Pancreas (tissue), 10 donors: ENCODE measurements at regions not wholly inside any gene's neighbourhood (a gene's known extent, or its start where the extent isn't known, plus 50 kb on each side); places are given as distances from the start of the nearest gene placed in this dataset.

Experiments
- ATAC-seq, 4 donors: fragments of 200-7000 bp; cut with Tn5 transposase; one replicate each; pipeline versions ENCODE4 v1.8.0 to v1.9.1; 2020; ENCODE audit warnings: mild to moderate bottlenecking in 4 of 4, moderate library complexity in 4 of 4
- DNase-seq, 6 donors: peaks; one replicate each; pipeline ENCODE4 v3.0.0-alpha.2; 2020
- FAIRE-seq: peaks from 2 replicates; lab custom pipeline; 2012; peaks lifted over from hg19 to GRCh38; lab: Jason Lieb, UNC
- H3K27ac ChIP-seq, 4 donors: fragments of 200-600 bp; sonication (generic); 1 replicate in 3 of 4; 2 replicates in 1 of 4; pipeline versions ENCODE4 v1.5.0 to v1.8.0; 2020
- H3K27me3 ChIP-seq, 4 donors: fragments of 200-600 bp; one replicate each; pipeline ENCODE4 v1.8.0; 2021
- H3K36me3 ChIP-seq, 3 donors: fragments of 200-600 bp; sonication (generic) in 1 of 3; one replicate each; pipeline versions ENCODE4 v1.5.0 to v1.8.0; 2020 to 2021
- H3K4me1 ChIP-seq, 3 donors: fragments of 200-600 bp; one replicate each; pipeline ENCODE4 v1.8.0; 2021
- H3K4me3 ChIP-seq, 4 donors: fragments of 200-600 bp; sonication (generic) in 2 of 4; one replicate each; pipeline versions ENCODE4 v1.5.0 to v1.8.0; 2020 to 2021
- H3K9me3 ChIP-seq, 4 donors: fragments of 200-600 bp; one replicate each; pipeline ENCODE4 v1.8.0; 2021
- CTCF ChIP-seq, 4 donors: fragments of 200-600 bp; sonication (generic) in 3 of 4; IDR thresholded peaks; one replicate each; pipeline versions ENCODE4 v1.5.0 to v1.8.0; 2021; ENCODE audit warnings: antibody characterized with exemption in 4 of 4
- WGBS, 2 donors: extraction: QIAGEN DNeasy Blood & Tissue Kit; methylation state at CpG; one replicate each; pipeline ENCODE4 v1.1.7; 2013; 5-methylcytosine and 5-hydroxymethylcytosine counted together
- intact Hi-C, 3 donors: fragments of 100-400 bp; cut with DNase I; formaldehyde crosslinking; loops; one replicate each; pipeline versions ENCODE4 v1.11.1 to v1.14.2; 2022
- donor health status: healthy with polysubstance abuse.
- donor health status: DM: no; HTN: no; CAD: no; lungs with moderate emphysema.
- donor health status: DM: no; HTN: no; CAD: no.
- donor health status: control.
- donor health status: control.
- donor health status: Bipolar disorder and iron deficiency.
- donor health status: DM: yes; HTN: yes; CAD: no.
- donor health status: DM: no; HTN: no; CAD: no.
- donor health status: DM: no; HTN: no; CAD: no.
- donor health status: DM: yes; HTN: yes; CAD: no.

DNA sequence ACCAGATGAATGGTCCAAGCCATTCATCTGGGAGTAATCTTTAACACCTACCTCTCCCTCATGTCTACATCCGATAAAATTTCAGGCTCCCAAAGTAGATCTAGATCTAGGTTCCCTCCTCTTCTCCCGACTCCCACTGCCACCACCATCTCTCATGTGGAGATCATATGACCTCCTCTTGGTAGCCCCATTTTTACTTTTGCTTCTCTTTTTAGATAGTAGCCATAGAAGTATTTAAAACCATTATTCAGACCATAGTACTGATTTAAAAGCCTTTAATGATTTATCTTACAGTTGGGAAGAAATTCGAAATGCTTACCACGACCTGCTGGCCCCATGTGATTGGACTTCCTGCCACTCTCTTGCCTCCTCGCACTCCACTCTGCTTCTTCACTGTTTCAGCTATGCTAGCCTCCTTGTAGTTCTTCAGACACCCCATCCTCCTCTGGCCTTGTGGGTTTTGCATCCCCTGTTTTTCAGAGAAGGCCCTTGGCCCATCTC lies 98.5 kb downstream of the RASSF10 start:
- no peak for TF ChIP-seq CTCF (IDR thresholded peaks at IDR 0.05)
- H3K36me3 ChIP-seq, result no peaks in the 10 kb centered on the region
- 81 to 90% methylated on average over 5 of the region's 5 CpGs for WGBS, 2 donors
- no peak overlapping the region for H3K4me3 ChIP-seq
- no peak for DNase-seq
- no peaks in the 10 kb centered on the region for H3K9me3 ChIP-seq
- no peak for FAIRE-seq
- no peak overlapping the region for H3K27ac ChIP-seq
- no peak for ATAC-seq
- intact Hi-C loops, result no loop called here
- H3K4me1 ChIP-seq, result peaks cover 0 to 10% (median 8%) of the 10 kb centered on the region in 3 donors
- H3K27me3 ChIP-seq, result no peaks in the 10 kb centered on the region

GRCh38 chr11:13108416-13108815 lies 99.3 kb downstream of the RASSF10 start:
- Histone ChIP-seq H3K4me1 (peaks cover 0 to 10% (median 8%) of the 10 kb centered on the region in 3 donors), H3K27ac (no peak overlapping the region), H3K36me3 (no peaks in the 10 kb centered on the region), H3K4me3 (no peak overlapping the region), H3K9me3 (no peaks in the 10 kb centered on the region), H3K27me3 (no peaks in the 10 kb centered on the region)
- no peak for TF ChIP-seq CTCF (IDR thresholded peaks at IDR 0.05)
- 91 to 94% methylated on average over 2 of the region's 2 CpGs for whole genome bisulfite sequencing, 2 donors
- FAIRE-seq, result no peak
- DNase-seq, result no peak
- ATAC-seq, result no peak
- intact Hi-C loops, result no loop called here

- Histone ChIP-seq H3K9me3 (no peaks in the 10 kb centered on the region), H3K27ac (no peak overlapping the region), H3K27me3 (no peaks in the 10 kb centered on the region), H3K4me1 (peaks cover 0 to 10% (median 8%) of the 10 kb centered on the region in 3 donors), H3K4me3 (no peak overlapping the region), H3K36me3 (no peaks in the 10 kb centered on the region)
- WGBS, 2 donors, result 92 to 100% methylated on average over 1 of the region's 1 CpG
- TF ChIP-seq CTCF (IDR thresholded peaks at IDR 0.05), result no peak
- intact Hi-C loops, result no loop called here
- ATAC-seq (no peak), FAIRE-seq (no peak), DNase-seq (no peak)
Measured at GRCh38 chr11:13109616-13110015, 100.5 kb downstream of the RASSF10 start.

GRCh38 chr11:13110145-13110544 lies 101.0 kb downstream of the RASSF10 start:
- no peaks in the 10 kb centered on the region for H3K27me3 ChIP-seq
- ATAC-seq (no peak), FAIRE-seq (no peak), DNase-seq (no peak)
- no peak for TF ChIP-seq CTCF (IDR thresholded peaks at IDR 0.05)
- no peak overlapping the region for H3K4me3 ChIP-seq
- peaks cover 0 to 7% (median 7%) of the 10 kb centered on the region in 3 donors for H3K4me1 ChIP-seq
- no peak overlapping the region for H3K27ac ChIP-seq
- no peaks in the 10 kb centered on the region for H3K36me3 ChIP-seq
- intact Hi-C loops, result no loop called here
- H3K9me3 ChIP-seq, result no peaks in the 10 kb centered on the region
- 90 to 92% methylated on average over 1 of the region's 1 CpG for WGBS, 2 donors

DNA sequence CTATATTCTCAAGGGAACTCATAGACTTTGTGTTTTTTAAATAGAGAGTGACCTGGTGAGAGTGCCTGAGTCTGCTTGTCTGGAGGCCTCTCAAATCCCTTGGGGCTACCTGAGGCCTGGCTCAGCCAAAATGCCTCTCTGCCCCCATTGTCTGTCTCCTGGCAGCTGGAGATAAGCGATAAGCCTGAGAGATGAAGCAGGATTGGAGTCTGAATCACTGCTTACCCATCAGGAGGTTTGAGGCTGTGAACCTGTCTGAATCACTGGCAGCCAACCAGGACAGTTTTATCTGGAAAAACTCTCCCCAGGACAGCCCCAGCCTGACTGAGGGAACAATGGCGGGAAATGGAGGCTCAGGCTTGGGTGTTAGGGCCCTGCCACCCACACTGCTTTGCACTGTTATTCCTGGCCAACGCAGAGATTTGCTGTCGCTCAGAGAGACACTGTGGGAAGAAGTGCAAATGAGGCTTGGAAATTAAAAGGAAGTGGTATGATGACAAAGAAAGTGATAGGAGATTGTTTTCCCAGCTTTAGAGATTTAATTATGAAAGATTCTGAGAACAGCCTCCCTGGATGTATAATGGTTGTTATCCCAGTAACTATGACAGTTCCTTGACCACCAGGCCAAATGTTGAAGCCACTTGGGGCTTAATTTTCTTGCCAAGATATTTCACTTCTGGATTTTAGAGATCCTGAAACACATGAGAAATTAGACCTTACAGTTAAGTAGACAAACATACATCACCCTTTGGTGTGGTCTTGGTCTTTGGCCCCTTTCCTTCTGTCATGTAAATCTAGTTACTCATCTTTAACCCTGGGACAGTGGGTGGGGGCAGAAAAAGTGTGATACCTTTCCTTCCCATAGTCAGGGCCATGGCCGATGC lies 102.1 kb downstream of the RASSF10 start:
- H3K36me3 ChIP-seq, result no peaks in the 10 kb centered on the region
- no peaks in the 10 kb centered on the region for H3K9me3 ChIP-seq
- H3K27me3 ChIP-seq, result no peaks in the 10 kb centered on the region
- TF ChIP-seq CTCF (IDR thresholded peaks at IDR 0.05), result no peak
- no peak overlapping the region for H3K4me3 ChIP-seq
- intact Hi-C loops, result no loop called here
- ATAC-seq, result peak in 2 of 4 donors; percentile 12 to 37
- no peak for FAIRE-seq
- no peak overlapping the region for H3K27ac ChIP-seq
- DNase-seq, result no peak
- 89 to 91% methylated on average over 5 of the region's 5 CpGs for WGBS, 2 donors
- no peaks in the 10 kb centered on the region for H3K4me1 ChIP-seq
